Suppressor macrophage (primary cell): ENCODE measurements at regions not wholly inside any gene's neighbourhood (a gene's known extent, or its start where the extent isn't known, plus 50 kb on each side); places are given as distances from the start of the nearest gene placed in this dataset.

Experiments
- DNase-seq, 4 experiments: peaks; one replicate each; pipeline ENCODE4 v3.0.0-alpha.2; 2020 to 2022

GRCh38 chr1:9419369-9420041 is 119.8 kb upstream of the SLC25A33 start:
- DNase-seq = no peak

GRCh38 chr1:9420835-9421532 is 118.3 kb upstream of the SLC25A33 start:
- no peak for DNase-seq

GRCh38 chr1:9421533-9421873 is 117.8 kb upstream of the SLC25A33 start:
- no peak for DNase-seq

GRCh38 chr1:9422321-9422720 is 116.9 kb upstream of the SLC25A33 start:
- DNase-seq = no peak

- no peak for DNase-seq
Measured at GRCh38 chr1:9422911-9423505, 116.3 kb upstream of the SLC25A33 start.

GRCh38 chr1:9424261-9424660 is 115.0 kb upstream of the SLC25A33 start:
- no peak for DNase-seq

GRCh38 chr1:9425859-9426258 is 113.4 kb upstream of the SLC25A33 start:
- DNase-seq = no peak

GRCh38 chr1:9426291-9426711 is 113.0 kb upstream of the SLC25A33 start:
- DNase-seq = peak; percentile 24 to 63 (median 48)

GRCh38 chr1:9427388-9427787 is 111.9 kb upstream of the SLC25A33 start:
- DNase-seq = no peak

- peak; percentile 98 to 99 (median 98) for DNase-seq
Measured at GRCh38 chr1:9428601-9429341, 110.5 kb upstream of the SLC25A33 start.

- no peak for DNase-seq
Measured at GRCh38 chr1:9429342-9429711, 109.9 kb upstream of the SLC25A33 start.

- no peak for DNase-seq
Measured at GRCh38 chr1:9434247-9435152, 104.8 kb upstream of the SLC25A33 start.

GRCh38 chr1:9435153-9435636 is 104.1 kb upstream of the SLC25A33 start:
- no peak for DNase-seq

- DNase-seq = no peak
Measured at GRCh38 chr1:9435854-9436640, 103.2 kb upstream of the SLC25A33 start.

GRCh38 chr1:9437961-9438430 is 101.3 kb upstream of the SLC25A33 start:
- no peak for DNase-seq

GRCh38 chr1:9438431-9439073 is 100.7 kb upstream of the SLC25A33 start:
- peak; percentile 51 to 73 (median 64) for DNase-seq

- DNase-seq = peak; percentile 67 to 79 (median 71)
Measured at GRCh38 chr1:9439074-9439761, 100.0 kb upstream of the SLC25A33 start.

GRCh38 chr1:9440261-9440660 is 99.0 kb upstream of the SLC25A33 start:
- no peak for DNase-seq

- DNase-seq = no peak
Measured at GRCh38 chr1:9440763-9441194, 98.5 kb upstream of the SLC25A33 start.
